K562 (cell line): ENCODE measurements at regions not wholly inside any gene's neighbourhood (a gene's known extent, or its start where the extent isn't known, plus 50 kb on each side); places are given as distances from the start of the nearest gene placed in this dataset.

ENCODE experiments used
- ATAC-seq: fragments of 200-7000 bp; cut with Tn5 transposase; 3 replicates; pipeline ENCODE4 v1.9.1; 2020; ENCODE audit warnings: moderate library complexity
- BruUV-seq: library from RNA; stranded (reverse); fragments of 400-500 nt; replicated peaks from 2 replicates; lab custom pipeline; 2021; lab: Mats Ljungman, UMichigan
- CTCF ChIA-PET: fragments of 300-600 bp; formaldehyde crosslinking; extraction: SDS; loops from one replicate; lab custom pipeline; 2021; ENCODE audit warnings: low intra/inter-chr PET ratio; lab: Yijun Ruan, JAX
- POLR2A ChIA-PET: fragments of 300-600, 350-650 bp; sonication (Branson Sonifier 250); formaldehyde crosslinking; extraction: SDS; loops from one replicate; lab custom pipeline; 2021; ENCODE audit warnings: antibody characterized with exemption, inconsistent platforms; lab: Yijun Ruan, JAX
- DNase-seq, 4 experiments: peaks; one replicate each; pipeline versions ENCODE4 v3.0.0 to v3.0.0-alpha.2; 2011 to 2018; ENCODE audit warnings: low spot score in 3 of 4, mixed read lengths in 3 of 4; ENCODE audit errors: extremely low read depth in 1 of 4
- FAIRE-seq: peaks from 2 replicates; lab custom pipeline; 2011; peaks lifted over from hg19 to GRCh38; lab: Jason Lieb, UNC
- H2AFZ ChIP-seq: 2 replicates; pipeline ENCODE4 v1.6.0; 2011; ENCODE audit warnings: low read depth, low read length, control low read depth, inconsistent platforms
- H3K27ac ChIP-seq: fragments of 200-600 bp; 3 replicates; pipeline ENCODE4 v1.8.0; 2011; ENCODE audit warnings: low read depth, mild to moderate bottlenecking, control low read depth, inconsistent platforms, low read length, moderate library complexity, mixed read lengths; ENCODE audit errors: extremely low read depth
- H3K27me3 ChIP-seq, 2 experiments: fragments of 300-600 bp in 1 of 2; 2 replicates in 1 of 2; 3 replicates in 1 of 2; pipeline versions ENCODE4 v1.6.0 to v1.8.0; 2011; ENCODE audit warnings: inconsistent platforms in 2 of 2, low read length in 2 of 2, mild to moderate bottlenecking in 1 of 2, mixed read lengths in 1 of 2, moderate library complexity in 1 of 2; ENCODE audit not compliant: control insufficient read depth in 2 of 2, insufficient read depth in 2 of 2
- H3K36me3 ChIP-seq: fragments of 300-600 bp; 3 replicates; pipeline ENCODE4 v1.8.0; 2011; ENCODE audit warnings: mild to moderate bottlenecking, low read length, inconsistent platforms; ENCODE audit not compliant: control insufficient read depth, insufficient read depth
- H3K4me1 ChIP-seq, 2 experiments: fragments of 200-600 bp in 1 of 2; replicated peaks in 1 of 2; 2 replicates in 1 of 2; 3 replicates in 1 of 2; pipeline versions ENCODE4 v1.5.1 to v1.8.0; 2011; ENCODE audit warnings: inconsistent platforms in 2 of 2, low read length in 2 of 2, mild to moderate bottlenecking in 1 of 2, mixed read lengths in 1 of 2, moderate library complexity in 1 of 2; ENCODE audit not compliant: control insufficient read depth in 2 of 2, insufficient read depth in 2 of 2
- H3K4me2 ChIP-seq: 2 replicates; pipeline ENCODE4 v1.6.1; 2011; ENCODE audit warnings: low read length, control low read depth, inconsistent platforms, mixed read lengths; ENCODE audit not compliant: insufficient read depth
- H3K4me3 ChIP-seq: fragments of 200-600 bp; sonication (generic), shearing (Covaris generic); 2 replicates; pipeline ENCODE4 v1.5.1; 2016; ENCODE audit warnings: control low read depth, inconsistent platforms
- H3K79me2 ChIP-seq: fragments of 200-600 bp; 3 replicates; pipeline ENCODE4 v1.8.0; 2011; ENCODE audit warnings: low read length, inconsistent platforms; ENCODE audit not compliant: control insufficient read depth, insufficient read depth
- H3K9ac ChIP-seq, 2 experiments: 2 replicates each; pipeline versions ENCODE4 v1.6.0 to v1.6.1; 2011; ENCODE audit warnings: low read depth in 2 of 2, low read length in 2 of 2, control low read depth in 1 of 2, inconsistent platforms in 1 of 2, mild to moderate bottlenecking in 1 of 2, mixed read lengths in 1 of 2; ENCODE audit not compliant: insufficient read depth in 1 of 2
- H3K9me1 ChIP-seq: one replicate; pipeline ENCODE4 v1.6.0; 2011; ENCODE audit warnings: inconsistent platforms, mild to moderate bottlenecking, low read length, moderate library complexity; ENCODE audit not compliant: control insufficient read depth, insufficient read depth
- H3K9me3 ChIP-seq: replicated peaks from 2 replicates; pipeline ENCODE4 v1.5.1; 2011; ENCODE audit warnings: low read depth, low read length, inconsistent platforms; ENCODE audit not compliant: control insufficient read depth, insufficient read depth
- H4K20me1 ChIP-seq: replicated peaks from 2 replicates; pipeline ENCODE4 v1.6.1; 2011; ENCODE audit warnings: low read length, inconsistent platforms, mixed read lengths; ENCODE audit not compliant: control insufficient read depth, insufficient read depth
- BCL6 ChIP-seq: fragments of 250-450 bp; sonication (Bioruptor Pico); IDR thresholded peaks from 2 replicates; pipeline ENCODE4 v1.4.0; 2020
- BRD9 ChIP-seq: fragments of 450-650 bp; IDR thresholded peaks from 2 replicates; pipeline ENCODE4 v1.6.1; 2018; ENCODE audit warnings: low read depth; ENCODE audit not compliant: partially characterized antibody
- CBFA2T3 ChIP-seq: fragments of 450-650 bp; IDR thresholded peaks from 2 replicates; pipeline ENCODE4 v1.6.1; 2017
- ESRRA ChIP-seq: fragments of 450-650 bp; IDR thresholded peaks from 2 replicates; pipeline ENCODE4 v1.6.1; 2014; ENCODE audit warnings: low read depth, mild to moderate bottlenecking, moderate library complexity, borderline replicate concordance
- GTF2F1 ChIP-seq: IDR thresholded peaks from 2 replicates; pipeline ENCODE4 v1.6.1; 2011; ENCODE audit warnings: low read depth, low read length, improper control_type of control experiment
- HNRNPK ChIP-seq: fragments of 200-400 bp; formaldehyde crosslinking; IDR thresholded peaks from one replicate; pipeline ENCODE4 v1.6.1; 2018; ENCODE audit warnings: mild to moderate bottlenecking, low read depth, low read length; ENCODE audit not compliant: poor library complexity, severe bottlenecking
- MTA1 ChIP-seq: fragments of 450-650 bp; IDR thresholded peaks from 2 replicates; pipeline ENCODE4 v1.6.1; 2017; ENCODE audit warnings: borderline replicate concordance
- NCOR1 ChIP-seq: fragments of 450-650 bp; IDR thresholded peaks from 2 replicates; pipeline ENCODE4 v1.6.1; 2016; ENCODE audit warnings: mild to moderate bottlenecking, moderate library complexity
- NR4A1 ChIP-seq, 2 experiments: fragments of 250-450 bp in 1 of 2; fragments of 450-650 bp in 1 of 2; sonication (Bioruptor Pico) in 1 of 2; IDR thresholded peaks; 2 replicates each; pipeline versions ENCODE4 v1.4.0 to v1.6.1; 2016 to 2020; ENCODE audit warnings: mild to moderate bottlenecking in 2 of 2, missing compliant biosample characterization in 1 of 2, missing genetic modification characterization in 1 of 2, moderate library complexity in 1 of 2
- PREB ChIP-seq: sonication (generic); formaldehyde crosslinking; IDR thresholded peaks from 2 replicates; pipeline ENCODE4 v1.8.1; 2023; ENCODE audit warnings: mild to moderate bottlenecking, missing genetic modification reagents
- SAP30 ChIP-seq: fragments of 200-600 bp; sonication (generic); IDR thresholded peaks from 2 replicates; pipeline ENCODE4 v1.6.1; 2012; ENCODE audit warnings: borderline replicate concordance, low read depth, mild to moderate bottlenecking, moderate library complexity, low read length, control low read depth, inconsistent platforms; ENCODE audit not compliant: insufficient read depth, poor library complexity, severe bottlenecking
- SIX5 ChIP-seq, 2 experiments: IDR thresholded peaks; 2 replicates each; pipeline ENCODE4 v1.6.1; 2011; ENCODE audit warnings: low read length in 2 of 2, borderline replicate concordance in 1 of 2, low read depth in 1 of 2, mild to moderate bottlenecking in 1 of 2, moderate library complexity in 1 of 2; ENCODE audit not compliant: insufficient read depth in 1 of 2
- SMAD4 ChIP-seq: fragments of 250-450 bp; sonication (Bioruptor Pico); conservative IDR thresholded peaks from 2 replicates; pipeline ENCODE4 v1.8.0; 2021; ENCODE audit warnings: inconsistent platforms, mild to moderate bottlenecking, moderate library complexity
- ZNF174 ChIP-seq: fragments of 250-450 bp; sonication (Bioruptor Pico); IDR thresholded peaks from 2 replicates; pipeline ENCODE4 v1.4.0; 2020; ENCODE audit warnings: mild to moderate bottlenecking
- ZNF507 ChIP-seq: conservative IDR thresholded peaks from 2 replicates; pipeline ENCODE4 v1.6.1; 2017; ENCODE audit warnings: missing genetic modification characterization, missing compliant biosample characterization
- WGBS: fragments of 100-300 bp; shearing (Covaris generic); methylation state at CpG from one replicate; pipeline ENCODE4 v1.1.6; 2016; ENCODE audit warnings: low coverage, mixed read lengths; ENCODE audit not compliant: insufficient coverage; ENCODE audit errors: missing lambda C conversion rate; 5-methylcytosine and 5-hydroxymethylcytosine counted together
- in situ Hi-C: fragments of 300-500 bp; cut with MboI; formaldehyde crosslinking; loops from 4 replicates; pipeline ENCODE4 v1.15.0; 2018; ENCODE audit warnings: inconsistent platforms, mixed read lengths
- intact Hi-C: fragments of 100-400 bp; cut with micrococcal nuclease; formaldehyde crosslinking; loops from 2 replicates; pipeline ENCODE4 v1.14.2; 2022

GRCh38 chr13:112010714-112011113 lies 56.2 kb upstream of the SOX1 start:
- intact Hi-C loops (no loop called here), in situ Hi-C loops (no loop called here)
- Histone ChIP-seq H3K27me3 (peaks cover 0 to 9% of the 10 kb centered on the region in 2 experiments; a peak in 1 of 5 replicates), H2AFZ (no peak overlapping the region), H3K36me3 (no peaks in the 10 kb centered on the region), H3K4me2 (no peak overlapping the region), H3K9me1 (no peaks in the 10 kb centered on the region), H3K4me3 (no peak overlapping the region), H3K9me3 (no peaks in the 10 kb centered on the region), H3K79me2 (no peaks in the 10 kb centered on the region), H3K9ac (no peak overlapping the region), H3K27ac (no peak overlapping the region), H4K20me1 (no peaks in the 10 kb centered on the region), H3K4me1 (no peaks in the 10 kb centered on the region)
- ATAC-seq (no peak), DNase-seq (no peak), FAIRE-seq (no peak)
- POLR2A ChIA-PET, result no interaction called here
- WGBS, result 0% methylated on average over 3 of the region's 9 CpGs
- no TSS peak for BruUV-seq
- CTCF ChIA-PET, result no interaction called here
- no peak for TF ChIP-seq BCL6 (CRISPR knock-in tag)
- TF ChIP-seq CBFA2T3, result no peak
- TF ChIP-seq SAP30, result no peak
- TF ChIP-seq ZNF174, result no peak
- TF ChIP-seq HNRNPK, result no peak
- no peak for TF ChIP-seq SIX5 (IDR thresholded peaks at IDR 0.05; ENCODE audit: borderline replicate concordance in 1 of 2, insufficient read depth in 1 of 2, low read depth in 1 of 2, low read length in 2 of 2)
- no peak for TF ChIP-seq NR4A1 (CRISPR knock-in tag; IDR thresholded peaks at IDR 0.05)
- no peak for TF ChIP-seq NR4A1 (tag; IDR thresholded peaks at IDR 0.05)
- no peak for TF ChIP-seq GTF2F1
- no peak for TF ChIP-seq NCOR1
- TF ChIP-seq SMAD4 (CRISPR knock-in tag), result no peak
- TF ChIP-seq PREB (CRISPR knock-in tag), result no peak
- TF ChIP-seq ESRRA, result no peak
- TF ChIP-seq ZNF507 (tag), result no peak
- TF ChIP-seq BRD9, result no peak
- TF ChIP-seq MTA1, result no peak
